Subcutaneous abdominal adipose tissue (tissue), 5 donors: ENCODE measurements at regions not wholly inside any gene's neighbourhood (a gene's known extent, or its start where the extent isn't known, plus 50 kb on each side); places are given as distances from the start of the nearest gene placed in this dataset.

Source experiments
- H3K27ac ChIP-seq: one replicate; pipeline ENCODE4 v1.7.0; 2013; ENCODE audit warnings: low read depth, mild to moderate bottlenecking, inconsistent platforms, low read length, moderate library complexity
- H3K27me3 ChIP-seq, 5 donors: one replicate each; pipeline ENCODE4 v1.7.0; 2013; ENCODE audit warnings: low read length in 5 of 5, inconsistent platforms in 1 of 5; ENCODE audit not compliant: control insufficient read depth in 5 of 5, insufficient read depth in 4 of 5
- H3K36me3 ChIP-seq, 5 donors: one replicate each; pipeline ENCODE4 v1.7.0; 2013; ENCODE audit warnings: low read length in 5 of 5; ENCODE audit not compliant: control insufficient read depth in 5 of 5, insufficient read depth in 5 of 5
- H3K4me1 ChIP-seq, 5 donors: one replicate each; pipeline ENCODE4 v1.7.0; 2013; ENCODE audit warnings: low read length in 5 of 5, mild to moderate bottlenecking in 3 of 5, moderate library complexity in 1 of 5; ENCODE audit not compliant: control insufficient read depth in 5 of 5, insufficient read depth in 5 of 5
- H3K4me3 ChIP-seq, 5 donors: one replicate each; pipeline ENCODE4 v1.7.0; 2013; ENCODE audit warnings: low read length in 5 of 5, low read depth in 1 of 5
- H3K9ac ChIP-seq, 5 donors: one replicate each; pipeline ENCODE4 v1.7.0; 2013; ENCODE audit warnings: low read length in 5 of 5, mild to moderate bottlenecking in 4 of 5, moderate library complexity in 3 of 5
- H3K9me3 ChIP-seq, 5 donors: one replicate each; pipeline ENCODE4 v1.7.0; 2013; ENCODE audit warnings: low read length in 5 of 5; ENCODE audit not compliant: control insufficient read depth in 5 of 5
- donor health status: healthy.
- donor health status: healthy.
- donor health status: healthy.
- donor health status: healthy.
- donor health status: healthy.

- H3K27ac ChIP-seq: no peak overlapping the region
- H3K4me3 ChIP-seq: no peak overlapping the region
- H3K27me3 ChIP-seq: peaks cover 0 to 3% (median 0%) of the 10 kb centered on the region in 5 donors
- H3K4me1 ChIP-seq: no peaks in the 10 kb centered on the region
- no peak overlapping the region for H3K9ac ChIP-seq
- no peaks in the 10 kb centered on the region for H3K9me3 ChIP-seq
- no peaks in the 10 kb centered on the region for H3K36me3 ChIP-seq
These were observed 499.1 kb downstream of the KCNJ2 start for GRCh38 chr17:70668276-70668937.

- Histone ChIP-seq H3K9ac (no peak overlapping the region), H3K4me1 (no peaks in the 10 kb centered on the region), H3K9me3 (no peaks in the 10 kb centered on the region), H3K4me3 (no peak overlapping the region), H3K27ac (no peak overlapping the region), H3K27me3 (peaks cover 0 to 3% (median 0%) of the 10 kb centered on the region in 5 donors), H3K36me3 (no peaks in the 10 kb centered on the region)
These were observed 499.8 kb downstream of the KCNJ2 start for GRCh38 chr17:70668938-70669778.

GRCh38 chr17:70674061-70674460, 504.7 kb downstream of the KCNJ2 start:
- Histone ChIP-seq H3K27me3 (peaks cover 0 to 3% (median 0%) of the 10 kb centered on the region in 5 donors), H3K9ac (no peak overlapping the region), H3K4me3 (no peak overlapping the region), H3K27ac (no peak overlapping the region), H3K9me3 (no peaks in the 10 kb centered on the region), H3K4me1 (no peaks in the 10 kb centered on the region), H3K36me3 (no peaks in the 10 kb centered on the region)

GRCh38 chr17:70675070-70675590, 505.8 kb downstream of the KCNJ2 start:
- no peak overlapping the region for H3K4me3 ChIP-seq
- no peak overlapping the region for H3K27ac ChIP-seq

GRCh38 chr17:70677783-70678647, 508.7 kb downstream of the KCNJ2 start:
- H3K27ac ChIP-seq: no peak overlapping the region
- no peak overlapping the region for H3K4me3 ChIP-seq
- no peaks in the 10 kb centered on the region for H3K27me3 ChIP-seq
- H3K4me1 ChIP-seq: no peaks in the 10 kb centered on the region
- no peak overlapping the region for H3K9ac ChIP-seq
- H3K9me3 ChIP-seq: no peaks in the 10 kb centered on the region
- H3K36me3 ChIP-seq: no peaks in the 10 kb centered on the region

More at GRCh38 chr17:70675070-70675590, 505.8 kb downstream of the KCNJ2 start:
- Histone ChIP-seq H3K4me1 (no peaks in the 10 kb centered on the region), H3K27me3 (peaks cover 0 to 3% (median 0%) of the 10 kb centered on the region in 5 donors), H3K36me3 (no peaks in the 10 kb centered on the region), H3K9me3 (no peaks in the 10 kb centered on the region), H3K9ac (no peak overlapping the region)

- no peaks in the 10 kb centered on the region for H3K27me3 ChIP-seq
- H3K4me3 ChIP-seq: no peak overlapping the region
- no peaks in the 10 kb centered on the region for H3K36me3 ChIP-seq
- no peaks in the 10 kb centered on the region for H3K4me1 ChIP-seq
- H3K27ac ChIP-seq: no peak overlapping the region
- no peaks in the 10 kb centered on the region for H3K9me3 ChIP-seq
- no peak overlapping the region for H3K9ac ChIP-seq
These were observed 509.6 kb downstream of the KCNJ2 start for GRCh38 chr17:70678889-70679288.

GRCh38 chr17:70683936-70684335, 514.6 kb downstream of the KCNJ2 start:
- no peak overlapping the region for H3K27ac ChIP-seq
- no peaks in the 10 kb centered on the region for H3K9me3 ChIP-seq
- no peak overlapping the region for H3K4me3 ChIP-seq
- H3K27me3 ChIP-seq: no peaks in the 10 kb centered on the region
- no peaks in the 10 kb centered on the region for H3K4me1 ChIP-seq
- no peak overlapping the region for H3K9ac ChIP-seq
- H3K36me3 ChIP-seq: no peaks in the 10 kb centered on the region

- Histone ChIP-seq H3K27ac (no peak overlapping the region), H3K27me3 (no peaks in the 10 kb centered on the region), H3K36me3 (no peaks in the 10 kb centered on the region), H3K4me3 (no peak overlapping the region), H3K9ac (no peak overlapping the region), H3K9me3 (no peaks in the 10 kb centered on the region), H3K4me1 (no peaks in the 10 kb centered on the region)
These were observed 518.1 kb downstream of the KCNJ2 start for GRCh38 chr17:70687421-70687820.

- no peak overlapping the region for H3K27ac ChIP-seq
- no peak overlapping the region for H3K4me3 ChIP-seq
- H3K9me3 ChIP-seq: no peaks in the 10 kb centered on the region
- no peaks in the 10 kb centered on the region for H3K27me3 ChIP-seq
- no peaks in the 10 kb centered on the region for H3K36me3 ChIP-seq
- no peaks in the 10 kb centered on the region for H3K4me1 ChIP-seq
- H3K9ac ChIP-seq: no peak overlapping the region
These were observed 521.8 kb downstream of the KCNJ2 start for GRCh38 chr17:70691150-70691549.
